ENCODE measurements at regions not wholly inside any gene's neighbourhood (a gene's known extent, or its start where the extent isn't known, plus 50 kb on each side); places are given as distances from the start of the nearest gene placed in this dataset.

DNA sequence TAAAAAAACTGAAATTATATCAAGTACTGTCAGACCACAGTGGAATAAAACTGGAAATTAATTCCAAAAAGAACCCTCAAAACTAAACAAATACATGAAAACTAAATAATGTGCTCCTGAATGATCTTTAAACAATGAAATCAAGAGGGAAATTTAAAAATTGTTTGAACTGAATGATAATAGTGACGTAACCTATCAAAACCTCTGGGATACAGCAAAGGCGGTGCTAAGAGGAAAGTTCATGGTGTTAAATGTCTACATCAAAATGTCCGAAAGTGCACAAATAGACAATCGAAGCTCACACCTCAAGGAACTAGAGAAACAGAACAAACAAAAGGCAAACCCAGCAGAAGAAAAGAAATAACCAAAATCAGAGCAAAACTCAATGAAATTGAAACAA lies 70.8 kb upstream of the TUBA3C start:
- TF ChIP-seq, protein P1, sequence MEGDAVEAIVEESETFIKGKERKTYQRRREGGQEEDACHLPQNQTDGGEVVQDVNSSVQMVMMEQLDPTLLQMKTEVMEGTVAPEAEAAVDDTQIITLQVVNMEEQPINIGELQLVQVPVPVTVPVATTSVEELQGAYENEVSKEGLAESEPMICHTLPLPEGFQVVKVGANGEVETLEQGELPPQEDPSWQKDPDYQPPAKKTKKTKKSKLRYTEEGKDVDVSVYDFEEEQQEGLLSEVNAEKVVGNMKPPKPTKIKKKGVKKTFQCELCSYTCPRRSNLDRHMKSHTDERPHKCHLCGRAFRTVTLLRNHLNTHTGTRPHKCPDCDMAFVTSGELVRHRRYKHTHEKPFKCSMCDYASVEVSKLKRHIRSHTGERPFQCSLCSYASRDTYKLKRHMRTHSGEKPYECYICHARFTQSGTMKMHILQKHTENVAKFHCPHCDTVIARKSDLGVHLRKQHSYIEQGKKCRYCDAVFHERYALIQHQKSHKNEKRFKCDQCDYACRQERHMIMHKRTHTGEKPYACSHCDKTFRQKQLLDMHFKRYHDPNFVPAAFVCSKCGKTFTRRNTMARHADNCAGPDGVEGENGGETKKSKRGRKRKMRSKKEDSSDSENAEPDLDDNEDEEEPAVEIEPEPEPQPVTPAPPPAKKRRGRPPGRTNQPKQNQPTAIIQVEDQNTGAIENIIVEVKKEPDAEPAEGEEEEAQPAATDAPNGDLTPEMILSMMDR (IDR thresholded peaks at IDR 0.05): no peak
- no peaks in the 10 kb centered on the region for H3K27me3 Mint-ChIP-seq
- no peaks in the 10 kb centered on the region for H3K4me1 Mint-ChIP-seq
- H3K27ac Mint-ChIP-seq: no peak overlapping the region
- peaks cover 25% of the 10 kb centered on the region for H3K9me3 Mint-ChIP-seq
- intact Hi-C loops (cut with micrococcal nuclease): no loop called here
- no peak for ATAC-seq (ENCODE audit: low read depth)
- ChIA-PET CTCF (no interaction called here), POLR2A (no interaction called here)
- H3K4me3 Mint-ChIP-seq: no peak overlapping the region
- H3K36me3 Mint-ChIP-seq (ENCODE audit: low read depth): no peaks in the 10 kb centered on the region
- DNase-seq: no peak

- TF ChIP-seq, protein P1 (IDR thresholded peaks at IDR 0.05): no peak
- H3K27ac Mint-ChIP-seq: no peak overlapping the region
- ATAC-seq (ENCODE audit: low read depth) (no peak), DNase-seq (no peak)
- H3K4me3 Mint-ChIP-seq: no peak overlapping the region
- POLR2A ChIA-PET: no interaction called here
- H3K4me1 Mint-ChIP-seq: no peaks in the 10 kb centered on the region
- CTCF ChIA-PET: no interaction called here
- H3K27me3 Mint-ChIP-seq: no peaks in the 10 kb centered on the region
- H3K36me3 Mint-ChIP-seq (ENCODE audit: low read depth): no peaks in the 10 kb centered on the region
- H3K9me3 Mint-ChIP-seq: peaks cover 5% of the 10 kb centered on the region
- intact Hi-C loops (cut with micrococcal nuclease): no loop called here
Measured at GRCh38 chr13:19239114-19239860, 57.7 kb upstream of the TUBA3C start.
